ENCODE measurements at regions not wholly inside any gene's neighbourhood (a gene's known extent, or its start where the extent isn't known, plus 50 kb on each side); places are given as distances from the start of the nearest gene placed in this dataset.

- no peak overlapping the region for H3K4me3 Mint-ChIP-seq
- CTCF ChIA-PET = no interaction called here
- no peaks in the 10 kb centered on the region for H3K36me3 Mint-ChIP-seq (ENCODE audit: low read depth)
- no peak for DNase-seq
- intact Hi-C loops (cut with micrococcal nuclease) = no loop called here
- no peaks in the 10 kb centered on the region for H3K27me3 Mint-ChIP-seq (ENCODE audit: low read depth)
- no peaks in the 10 kb centered on the region for H3K4me1 Mint-ChIP-seq (ENCODE audit: low read depth)
- H3K9me3 Mint-ChIP-seq = peaks cover 7% of the 10 kb centered on the region
- H3K27ac Mint-ChIP-seq = no peak overlapping the region
Measured at GRCh38 chr21:20308586-20309315, 689.5 kb upstream of the NCAM2 start.

GRCh38 chr21:20311234-20311787 lies 686.9 kb upstream of the NCAM2 start:
- Mint-ChIP-seq H3K36me3 (ENCODE audit: low read depth) (no peaks in the 10 kb centered on the region), H3K9me3 (peaks cover 11% of the 10 kb centered on the region), H3K4me1 (ENCODE audit: low read depth) (no peaks in the 10 kb centered on the region), H3K27ac (no peak overlapping the region), H3K27me3 (ENCODE audit: low read depth) (no peaks in the 10 kb centered on the region), H3K4me3 (no peak overlapping the region)
- CTCF ChIA-PET = no interaction called here
- no peak for DNase-seq
- intact Hi-C loops (cut with micrococcal nuclease) = no loop called here

- Mint-ChIP-seq H3K4me1 (ENCODE audit: low read depth) (no peaks in the 10 kb centered on the region), H3K4me3 (no peak overlapping the region), H3K27me3 (ENCODE audit: low read depth) (no peaks in the 10 kb centered on the region), H3K27ac (no peak overlapping the region), H3K9me3 (peaks cover 18% of the 10 kb centered on the region), H3K36me3 (ENCODE audit: low read depth) (no peaks in the 10 kb centered on the region)
- CTCF ChIA-PET = no interaction called here
- no peak for DNase-seq
- intact Hi-C loops (cut with micrococcal nuclease) = no loop called here
Measured at GRCh38 chr21:20313013-20313412, 685.2 kb upstream of the NCAM2 start.

- Mint-ChIP-seq H3K9me3 (peaks cover 15% of the 10 kb centered on the region), H3K4me3 (no peak overlapping the region), H3K36me3 (ENCODE audit: low read depth) (no peaks in the 10 kb centered on the region), H3K27me3 (ENCODE audit: low read depth) (no peaks in the 10 kb centered on the region), H3K4me1 (ENCODE audit: low read depth) (no peaks in the 10 kb centered on the region), H3K27ac (no peak overlapping the region)
- DNase-seq = no peak
- intact Hi-C loops (cut with micrococcal nuclease) = no loop called here
- CTCF ChIA-PET = no interaction called here
Measured at GRCh38 chr21:20315042-20315441, 683.2 kb upstream of the NCAM2 start.

- CTCF ChIA-PET = interaction anchor here (0.6 kb wide), 1 partner anchor 1341 kb away, joined by 3 read pairs; no protein-coding TSS in a partner anchor
- intact Hi-C loops (cut with micrococcal nuclease) = no loop called here
- Mint-ChIP-seq H3K36me3 (ENCODE audit: low read depth) (no peaks in the 10 kb centered on the region), H3K27me3 (ENCODE audit: low read depth) (no peaks in the 10 kb centered on the region), H3K27ac (no peak overlapping the region), H3K4me1 (ENCODE audit: low read depth) (no peaks in the 10 kb centered on the region), H3K4me3 (no peak overlapping the region), H3K9me3 (peaks cover 1% of the 10 kb centered on the region)
- DNase-seq = no peak
Measured at GRCh38 chr21:20329636-20330035, 668.6 kb upstream of the NCAM2 start.

GRCh38 chr21:20330652-20331051 lies 667.6 kb upstream of the NCAM2 start:
- no peak overlapping the region for H3K27ac Mint-ChIP-seq
- no peaks in the 10 kb centered on the region for H3K36me3 Mint-ChIP-seq (ENCODE audit: low read depth)
- CTCF ChIA-PET = interaction anchor here (0.6 kb wide), 1 partner anchor 1340 kb away, joined by 3 read pairs; no protein-coding TSS in a partner anchor
- peaks cover 2% of the 10 kb centered on the region for H3K9me3 Mint-ChIP-seq
- no peak overlapping the region for H3K4me3 Mint-ChIP-seq
- no peaks in the 10 kb centered on the region for H3K4me1 Mint-ChIP-seq (ENCODE audit: low read depth)
- intact Hi-C loops (cut with micrococcal nuclease) = no loop called here
- no peak for DNase-seq
- H3K27me3 Mint-ChIP-seq (ENCODE audit: low read depth) = no peaks in the 10 kb centered on the region

GRCh38 chr21:20334585-20334984 lies 663.6 kb upstream of the NCAM2 start:
- no peak for DNase-seq
- H3K9me3 Mint-ChIP-seq = peaks cover 4% of the 10 kb centered on the region
- H3K27ac Mint-ChIP-seq = no peak overlapping the region
- intact Hi-C loops (cut with micrococcal nuclease) = no loop called here
- no peaks in the 10 kb centered on the region for H3K36me3 Mint-ChIP-seq (ENCODE audit: low read depth)
- no peaks in the 10 kb centered on the region for H3K27me3 Mint-ChIP-seq (ENCODE audit: low read depth)
- no peaks in the 10 kb centered on the region for H3K4me1 Mint-ChIP-seq (ENCODE audit: low read depth)
- CTCF ChIA-PET = no interaction called here
- no peak overlapping the region for H3K4me3 Mint-ChIP-seq

GRCh38 chr21:20341431-20341830 lies 656.8 kb upstream of the NCAM2 start:
- Mint-ChIP-seq H3K27ac (no peak overlapping the region), H3K4me1 (ENCODE audit: low read depth) (no peaks in the 10 kb centered on the region), H3K36me3 (ENCODE audit: low read depth) (no peaks in the 10 kb centered on the region), H3K4me3 (no peak overlapping the region), H3K27me3 (ENCODE audit: low read depth) (no peaks in the 10 kb centered on the region), H3K9me3 (peaks cover 7% of the 10 kb centered on the region)
- no peak for DNase-seq
- CTCF ChIA-PET = no interaction called here
- intact Hi-C loops (cut with micrococcal nuclease) = no loop called here

- no peak for DNase-seq
- peaks cover 9% of the 10 kb centered on the region for H3K9me3 Mint-ChIP-seq
- no peaks in the 10 kb centered on the region for H3K27me3 Mint-ChIP-seq (ENCODE audit: low read depth)
- H3K4me1 Mint-ChIP-seq (ENCODE audit: low read depth) = no peaks in the 10 kb centered on the region
- CTCF ChIA-PET = no interaction called here
- H3K27ac Mint-ChIP-seq = no peak overlapping the region
- intact Hi-C loops (cut with micrococcal nuclease) = no loop called here
- H3K4me3 Mint-ChIP-seq = no peak overlapping the region
- H3K36me3 Mint-ChIP-seq (ENCODE audit: low read depth) = no peaks in the 10 kb centered on the region
Measured at GRCh38 chr21:20343186-20343585, 655.0 kb upstream of the NCAM2 start.

- H3K4me3 Mint-ChIP-seq = no peak overlapping the region
- H3K36me3 Mint-ChIP-seq (ENCODE audit: low read depth) = no peaks in the 10 kb centered on the region
- no peak for DNase-seq
- intact Hi-C loops (cut with micrococcal nuclease) = no loop called here
- no peaks in the 10 kb centered on the region for H3K27me3 Mint-ChIP-seq (ENCODE audit: low read depth)
- no peak overlapping the region for H3K27ac Mint-ChIP-seq
- H3K4me1 Mint-ChIP-seq (ENCODE audit: low read depth) = no peaks in the 10 kb centered on the region
- CTCF ChIA-PET = no interaction called here
- H3K9me3 Mint-ChIP-seq = peaks cover 8% of the 10 kb centered on the region
Measured at GRCh38 chr21:20351138-20351537, 647.1 kb upstream of the NCAM2 start.

- intact Hi-C loops (cut with micrococcal nuclease) = no loop called here
- DNase-seq = no peak
- Mint-ChIP-seq H3K27me3 (ENCODE audit: low read depth) (no peaks in the 10 kb centered on the region), H3K27ac (no peak overlapping the region), H3K9me3 (peaks cover 3% of the 10 kb centered on the region), H3K36me3 (ENCODE audit: low read depth) (no peaks in the 10 kb centered on the region), H3K4me3 (no peak overlapping the region), H3K4me1 (ENCODE audit: low read depth) (no peaks in the 10 kb centered on the region)
- CTCF ChIA-PET = interaction anchor here (0.7 kb wide), 1 partner anchor 1400 kb away, joined by 5 read pairs; no protein-coding TSS in a partner anchor
Measured at GRCh38 chr21:20353351-20353750, 644.9 kb upstream of the NCAM2 start.

- peaks cover 7% of the 10 kb centered on the region for H3K9me3 Mint-ChIP-seq
Measured at GRCh38 chr21:20373031-20373430, 625.2 kb upstream of the NCAM2 start.

GRCh38 chr21:20377250-20377649 lies 621.0 kb upstream of the NCAM2 start:
- H3K36me3 Mint-ChIP-seq (ENCODE audit: low read depth) = no peaks in the 10 kb centered on the region
- intact Hi-C loops (cut with micrococcal nuclease) = no loop called here
- H3K4me3 Mint-ChIP-seq = no peak overlapping the region
- H3K9me3 Mint-ChIP-seq = peaks cover 4% of the 10 kb centered on the region
- DNase-seq = no peak
- no peaks in the 10 kb centered on the region for H3K27me3 Mint-ChIP-seq (ENCODE audit: low read depth)
- CTCF ChIA-PET = no interaction called here
- no peaks in the 10 kb centered on the region for H3K4me1 Mint-ChIP-seq (ENCODE audit: low read depth)
- no peak overlapping the region for H3K27ac Mint-ChIP-seq

More at GRCh38 chr21:20373031-20373430, 625.2 kb upstream of the NCAM2 start:
- DNase-seq = no peak
- no peaks in the 10 kb centered on the region for H3K27me3 Mint-ChIP-seq (ENCODE audit: low read depth)
- H3K36me3 Mint-ChIP-seq (ENCODE audit: low read depth) = no peaks in the 10 kb centered on the region
- H3K27ac Mint-ChIP-seq = no peak overlapping the region
- H3K4me1 Mint-ChIP-seq (ENCODE audit: low read depth) = no peaks in the 10 kb centered on the region
- intact Hi-C loops (cut with micrococcal nuclease) = no loop called here
- H3K4me3 Mint-ChIP-seq = no peak overlapping the region
- CTCF ChIA-PET = no interaction called here

Measured in activated naive CD4-positive, alpha-beta T cell treated with anti-CD3 and anti-CD28 coated beads for 36 hours (primary cell).